Karpas-422 (cell line): ENCODE measurements at regions not wholly inside any gene's neighbourhood (a gene's known extent, or its start where the extent isn't known, plus 50 kb on each side); places are given as distances from the start of the nearest gene placed in this dataset.

ENCODE experiments used
- DNase-seq: peaks from one replicate; pipeline ENCODE4 v3.0.0-alpha.2; 2015
- H2AFZ ChIP-seq: fragments of 200-600 bp; sonication (generic); 2 replicates; pipeline ENCODE4 v1.6.1; 2014; ENCODE audit warnings: antibody characterized with exemption, low read length, mixed read lengths
- H3K27ac ChIP-seq: fragments of 200-600 bp; sonication (generic); 2 replicates; pipeline ENCODE4 v1.5.1; 2014; ENCODE audit warnings: mild to moderate bottlenecking, low read length, moderate library complexity
- H3K27me3 ChIP-seq: fragments of 200-600 bp; sonication (generic); 2 replicates; pipeline ENCODE4 v1.6.1; 2014; ENCODE audit warnings: low read length, mixed read lengths
- H3K36me3 ChIP-seq: fragments of 200-600 bp; sonication (generic); 2 replicates; pipeline ENCODE4 v1.6.1; 2014; ENCODE audit warnings: low read length, mixed read lengths; ENCODE audit not compliant: insufficient read depth
- H3K4me1 ChIP-seq: fragments of 200-600 bp; sonication (generic); 2 replicates; pipeline ENCODE4 v1.6.1; 2014; ENCODE audit warnings: mild to moderate bottlenecking, low read length, mixed read lengths
- H3K4me2 ChIP-seq: fragments of 200-600 bp; sonication (generic); 2 replicates; pipeline ENCODE4 v1.6.1; 2014; ENCODE audit warnings: low read length, low read depth, mild to moderate bottlenecking; ENCODE audit not compliant: poor library complexity, severe bottlenecking
- H3K4me3 ChIP-seq: fragments of 200-600 bp; sonication (generic); 2 replicates; pipeline ENCODE4 v1.5.1; 2014; ENCODE audit warnings: mild to moderate bottlenecking, antibody characterized with exemption, low read length, mixed read lengths
- H3K79me2 ChIP-seq: fragments of 200-600 bp; sonication (generic); 2 replicates; pipeline ENCODE4 v1.6.1; 2014; ENCODE audit warnings: mild to moderate bottlenecking, low read length, mixed read lengths
- H3K9ac ChIP-seq: fragments of 200-600 bp; sonication (generic); 2 replicates; pipeline ENCODE4 v1.6.0; 2014; ENCODE audit warnings: low read length
- H3K9me2 ChIP-seq: fragments of 200-600 bp; sonication (generic), shearing (Covaris generic); replicated peaks from 2 replicates; pipeline ENCODE4 v1.6.0; 2014; ENCODE audit warnings: mild to moderate bottlenecking, low read length, moderate library complexity; ENCODE audit not compliant: insufficient read depth
- H3K9me3 ChIP-seq: fragments of 300-700, 200-600 bp; sonication (generic); 2 replicates; pipeline ENCODE4 v1.6.1; 2014; ENCODE audit warnings: low read length, mixed read lengths
- H4K20me1 ChIP-seq: fragments of 200-600 bp; sonication (generic); 2 replicates; pipeline ENCODE4 v1.6.1; 2014; ENCODE audit warnings: mild to moderate bottlenecking, antibody characterized with exemption, low read length, low read depth; ENCODE audit not compliant: insufficient read depth

DNA sequence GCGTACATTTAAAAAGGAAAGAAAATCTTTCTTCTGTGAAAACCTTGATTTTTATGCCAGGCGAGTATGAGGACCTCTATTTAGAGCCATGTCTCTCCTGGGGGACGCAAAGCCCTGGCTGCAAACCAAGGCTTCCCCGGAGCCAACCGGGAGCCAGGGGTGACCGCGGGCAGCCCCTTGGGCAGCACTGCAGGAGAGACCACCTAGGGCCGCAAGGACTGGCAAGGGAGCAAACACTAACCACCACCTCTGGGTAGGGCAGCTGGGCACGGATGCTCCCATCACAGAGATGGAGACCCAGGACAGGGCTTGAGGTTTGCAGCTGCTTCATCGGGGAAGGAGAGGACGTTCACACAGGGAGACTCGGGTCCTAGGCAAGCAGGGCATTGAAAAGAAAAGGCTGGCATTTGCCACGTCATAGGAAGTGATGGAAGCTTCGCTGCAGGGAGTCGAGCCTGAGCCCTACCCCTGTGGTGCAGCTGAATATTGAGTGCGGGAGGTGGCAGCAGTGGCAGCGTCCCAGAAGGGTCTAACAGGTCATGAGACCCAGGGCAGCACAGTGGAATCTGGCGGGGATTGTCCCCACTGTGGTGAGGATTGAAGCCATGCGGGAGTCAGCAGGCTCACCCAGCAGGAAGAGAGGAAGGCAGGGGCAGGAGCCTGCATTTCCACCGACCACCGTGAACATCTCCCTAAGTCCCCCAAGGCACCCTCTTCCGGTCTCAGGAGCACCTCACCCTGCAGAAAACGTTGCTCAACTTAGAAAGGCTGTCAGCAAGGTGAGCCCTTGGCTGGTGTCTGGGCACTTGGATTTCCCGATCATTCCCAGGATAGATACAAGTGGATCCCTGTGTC is 156.2 kb upstream of the CST7 start:
- no peaks in the 10 kb centered on the region for H3K9me2 ChIP-seq
- no peaks in the 10 kb centered on the region for H3K9me3 ChIP-seq
- no peak for DNase-seq
- H2AFZ ChIP-seq, result no peak overlapping the region
- no peak overlapping the region for H3K27ac ChIP-seq
- no peaks in the 10 kb centered on the region for H3K79me2 ChIP-seq
- H3K27me3 ChIP-seq, result no peaks in the 10 kb centered on the region
- no peaks in the 10 kb centered on the region for H4K20me1 ChIP-seq
- H3K9ac ChIP-seq, result no peak overlapping the region
- H3K4me3 ChIP-seq, result no peak overlapping the region
- H3K4me2 ChIP-seq, result no peak overlapping the region
- H3K4me1 ChIP-seq, result no peaks in the 10 kb centered on the region
- no peaks in the 10 kb centered on the region for H3K36me3 ChIP-seq

GRCh38 chr20:24795436-24795835 is 153.6 kb upstream of the CST7 start:
- Histone ChIP-seq H3K4me2 (no peak overlapping the region), H3K9me2 (no peaks in the 10 kb centered on the region), H3K4me1 (no peaks in the 10 kb centered on the region), H3K79me2 (no peaks in the 10 kb centered on the region), H3K27me3 (no peaks in the 10 kb centered on the region), H3K9me3 (no peaks in the 10 kb centered on the region), H3K9ac (no peak overlapping the region), H3K36me3 (no peaks in the 10 kb centered on the region), H3K4me3 (no peak overlapping the region), H3K27ac (no peak overlapping the region), H2AFZ (no peak overlapping the region), H4K20me1 (no peaks in the 10 kb centered on the region)
- DNase-seq, result no peak

- no peaks in the 10 kb centered on the region for H3K27me3 ChIP-seq
- H3K79me2 ChIP-seq, result no peaks in the 10 kb centered on the region
- H4K20me1 ChIP-seq, result no peaks in the 10 kb centered on the region; the same call in 1 of the 2 replicates
- H3K4me2 ChIP-seq, result no peak overlapping the region
- H3K27ac ChIP-seq, result no peak overlapping the region
- H3K9me3 ChIP-seq, result no peaks in the 10 kb centered on the region
- H3K36me3 ChIP-seq, result no peaks in the 10 kb centered on the region
- H2AFZ ChIP-seq, result no peak overlapping the region
- no peaks in the 10 kb centered on the region for H3K9me2 ChIP-seq
- H3K4me1 ChIP-seq, result no peaks in the 10 kb centered on the region
- DNase-seq, result no peak
- no peak overlapping the region for H3K9ac ChIP-seq
- no peak overlapping the region for H3K4me3 ChIP-seq
Measured at GRCh38 chr20:24796236-24796635, 152.8 kb upstream of the CST7 start.

GRCh38 chr20:24797113-24797512 is 152.0 kb upstream of the CST7 start:
- Histone ChIP-seq H3K4me3 (no peak overlapping the region), H3K4me2 (no peak overlapping the region), H4K20me1 (no peaks in the 10 kb centered on the region; the same call in 1 of the 2 replicates), H3K27me3 (no peaks in the 10 kb centered on the region), H2AFZ (no peak overlapping the region), H3K9me2 (no peaks in the 10 kb centered on the region), H3K36me3 (no peaks in the 10 kb centered on the region), H3K9me3 (no peaks in the 10 kb centered on the region), H3K27ac (no peak overlapping the region), H3K4me1 (no peaks in the 10 kb centered on the region), H3K9ac (no peak overlapping the region), H3K79me2 (no peaks in the 10 kb centered on the region)
- DNase-seq, result no peak

GRCh38 chr20:24797745-24798655 is 151.1 kb upstream of the CST7 start:
- Histone ChIP-seq H3K9me2 (no peaks in the 10 kb centered on the region), H3K4me1 (no peaks in the 10 kb centered on the region), H3K9me3 (no peaks in the 10 kb centered on the region), H2AFZ (no peak overlapping the region), H3K79me2 (no peaks in the 10 kb centered on the region), H4K20me1 (no peaks in the 10 kb centered on the region; the same call in 1 of the 2 replicates), H3K4me2 (no peak overlapping the region), H3K27ac (no peak overlapping the region), H3K9ac (no peak overlapping the region), H3K4me3 (no peak overlapping the region), H3K36me3 (no peaks in the 10 kb centered on the region), H3K27me3 (no peaks in the 10 kb centered on the region)
- DNase-seq, result no peak

DNA sequence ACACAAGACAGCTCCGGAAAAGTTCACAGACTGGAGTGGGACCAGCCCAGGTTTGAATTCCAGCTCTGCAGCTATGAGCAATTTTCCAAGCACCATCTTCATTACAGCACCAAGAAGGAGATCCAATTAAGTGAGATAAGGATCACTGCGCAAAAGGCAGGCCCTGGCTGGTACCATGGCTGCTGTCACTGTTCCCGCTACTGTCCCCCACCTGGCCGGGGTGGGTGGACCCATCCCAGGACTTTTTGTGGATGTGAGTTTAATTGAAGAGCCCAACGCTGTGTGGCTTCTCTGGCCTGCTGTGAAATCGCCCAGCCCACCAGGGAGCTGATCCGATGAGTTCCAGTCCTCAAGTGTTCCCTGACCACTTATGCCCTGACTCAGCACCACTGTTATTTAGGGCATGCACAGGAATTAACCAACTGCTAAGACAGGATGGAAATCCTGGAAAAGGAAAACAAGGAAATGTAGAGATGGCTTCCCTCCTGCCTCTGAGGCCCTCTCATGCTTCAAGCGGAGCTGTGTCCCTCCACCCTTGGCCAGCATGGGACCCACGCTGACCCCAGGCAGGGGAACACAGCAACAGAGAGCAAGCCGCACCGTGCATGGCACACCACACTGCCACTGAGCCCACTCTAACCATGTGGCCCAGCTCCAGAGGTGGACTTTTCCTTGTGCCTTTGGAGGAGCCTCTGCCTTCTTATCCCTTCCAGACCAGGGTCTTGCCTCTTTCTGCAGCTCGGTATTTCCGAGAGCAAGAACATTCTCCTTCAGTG is 150.0 kb upstream of the CST7 start:
- Histone ChIP-seq H3K4me3 (no peak overlapping the region), H3K27me3 (no peaks in the 10 kb centered on the region), H3K4me1 (no peaks in the 10 kb centered on the region), H3K36me3 (no peaks in the 10 kb centered on the region), H4K20me1 (no peaks in the 10 kb centered on the region; the same call in 1 of the 2 replicates), H3K9me3 (no peaks in the 10 kb centered on the region), H3K9me2 (no peaks in the 10 kb centered on the region), H3K4me2 (no peak overlapping the region), H3K27ac (no peak overlapping the region), H2AFZ (no peak overlapping the region), H3K79me2 (no peaks in the 10 kb centered on the region), H3K9ac (no peak overlapping the region)
- no peak for DNase-seq

GRCh38 chr20:24799971-24800580 is 149.0 kb upstream of the CST7 start:
- Histone ChIP-seq H2AFZ (no peak overlapping the region), H3K4me3 (no peak overlapping the region), H4K20me1 (no peaks in the 10 kb centered on the region; the same call in 1 of the 2 replicates), H3K9me2 (no peaks in the 10 kb centered on the region), H3K4me2 (no peak overlapping the region), H3K27me3 (no peaks in the 10 kb centered on the region), H3K9me3 (no peaks in the 10 kb centered on the region), H3K4me1 (no peaks in the 10 kb centered on the region), H3K79me2 (no peaks in the 10 kb centered on the region), H3K9ac (no peak overlapping the region), H3K36me3 (no peaks in the 10 kb centered on the region), H3K27ac (no peak overlapping the region)
- no peak for DNase-seq
